Femur (tissue), 1 donor: ENCODE measurements at regions not wholly inside any gene's neighbourhood (a gene's known extent, or its start where the extent isn't known, plus 50 kb on each side); places are given as distances from the start of the nearest gene placed in this dataset.

Source experiments
- DNase-seq: peaks from one replicate; pipeline ENCODE4 v3.0.0-alpha.2; 2017

- DNase-seq: no peak
These were observed 181.8 kb downstream of the KATNAL1 start for GRCh38 chr13:30125422-30126073.

GRCh38 chr13:30124131-30124768 lies 183.1 kb downstream of the KATNAL1 start:
- no peak for DNase-seq

GRCh38 chr13:30123575-30123974 lies 183.8 kb downstream of the KATNAL1 start:
- no peak for DNase-seq

- no peak for DNase-seq
These were observed 185.7 kb downstream of the KATNAL1 start for GRCh38 chr13:30121666-30122065.

- DNase-seq: no peak
These were observed 186.1 kb downstream of the KATNAL1 start for GRCh38 chr13:30121244-30121643.

- no peak for DNase-seq
These were observed 187.1 kb downstream of the KATNAL1 start for GRCh38 chr13:30120133-30120822.

- DNase-seq: no peak
These were observed 187.9 kb downstream of the KATNAL1 start for GRCh38 chr13:30119476-30119875.

GRCh38 chr13:30116379-30116778 lies 191.0 kb downstream of the KATNAL1 start:
- no peak for DNase-seq

GRCh38 chr13:30115257-30115600 lies 192.1 kb downstream of the KATNAL1 start:
- DNase-seq: no peak

- DNase-seq: peak; percentile 91
These were observed 192.6 kb downstream of the KATNAL1 start for GRCh38 chr13:30114571-30115256.

GRCh38 chr13:30113983-30114570 lies 193.3 kb downstream of the KATNAL1 start:
- DNase-seq: no peak

GRCh38 chr13:30113551-30113950 lies 193.8 kb downstream of the KATNAL1 start:
- DNase-seq: no peak

- DNase-seq: peak; percentile 88
These were observed 194.5 kb downstream of the KATNAL1 start for GRCh38 chr13:30112602-30113435.

GRCh38 chr13:30111810-30112209 lies 195.5 kb downstream of the KATNAL1 start:
- DNase-seq: no peak

GRCh38 chr13:30110301-30111070 lies 196.9 kb downstream of the KATNAL1 start:
- DNase-seq: no peak

GRCh38 chr13:30109471-30110135 lies 197.7 kb downstream of the KATNAL1 start:
- DNase-seq: no peak

GRCh38 chr13:30108913-30109237 lies 198.5 kb downstream of the KATNAL1 start:
- DNase-seq: no peak

- no peak for DNase-seq
These were observed 199.0 kb downstream of the KATNAL1 start for GRCh38 chr13:30108216-30108912.

GRCh38 chr13:30107521-30108136 lies 199.7 kb downstream of the KATNAL1 start:
- no peak for DNase-seq

GRCh38 chr13:30107121-30107520 lies 200.2 kb downstream of the KATNAL1 start:
- no peak for DNase-seq
